ENCODE measurements at regions not wholly inside any gene's neighbourhood (a gene's known extent, or its start where the extent isn't known, plus 50 kb on each side); places are given as distances from the start of the nearest gene placed in this dataset.
"Not testable (repeated sequence)": the region's sequence is repeated elsewhere in the genome, so short reads cannot be mapped to it uniquely, and the experiment has no call there.

GRCh38 chr2:176777262-176777661 lies 435.3 kb upstream of the HNRNPA3 start:
- DNase-seq = no peak

DNA sequence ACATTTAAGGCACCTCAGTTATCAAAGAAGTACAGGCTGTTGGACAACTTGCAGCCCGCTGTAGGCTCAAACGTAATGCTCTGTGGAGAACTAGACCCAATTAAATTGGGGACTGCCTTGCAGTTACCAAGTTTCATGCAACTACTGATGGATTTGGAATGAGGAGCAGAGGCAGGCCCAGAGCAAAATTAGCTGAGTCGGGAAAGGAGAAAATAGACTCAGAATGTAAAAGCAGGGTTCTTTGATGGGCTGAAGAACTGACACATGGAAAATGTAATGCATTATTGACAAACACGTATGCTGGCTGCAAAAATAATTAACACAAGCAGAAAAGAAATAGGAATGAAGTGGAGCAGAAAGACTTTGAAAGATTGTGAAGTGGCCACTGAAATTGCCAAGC lies 432.7 kb upstream of the HNRNPA3 start:
- no peak for DNase-seq

DNA sequence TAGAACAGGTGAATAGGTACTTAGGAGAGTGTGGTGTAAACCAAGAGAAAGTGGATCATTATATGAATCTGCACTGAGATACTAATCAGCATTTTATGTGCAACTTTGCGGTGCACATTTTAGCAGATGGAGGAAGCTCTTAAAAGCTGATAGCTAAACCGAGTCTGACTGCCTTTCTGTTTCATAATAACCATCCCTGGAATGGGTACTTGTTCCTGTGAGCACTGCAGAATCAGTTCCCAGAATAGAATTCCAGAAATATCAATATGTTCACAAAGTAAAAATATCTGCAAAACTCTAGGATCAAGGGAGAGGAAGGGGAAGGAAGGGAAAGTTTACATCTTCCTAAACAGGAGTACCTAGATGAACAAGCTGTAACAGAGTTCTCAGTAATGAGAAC lies 432.2 kb upstream of the HNRNPA3 start:
- DNase-seq = no peak

DNA sequence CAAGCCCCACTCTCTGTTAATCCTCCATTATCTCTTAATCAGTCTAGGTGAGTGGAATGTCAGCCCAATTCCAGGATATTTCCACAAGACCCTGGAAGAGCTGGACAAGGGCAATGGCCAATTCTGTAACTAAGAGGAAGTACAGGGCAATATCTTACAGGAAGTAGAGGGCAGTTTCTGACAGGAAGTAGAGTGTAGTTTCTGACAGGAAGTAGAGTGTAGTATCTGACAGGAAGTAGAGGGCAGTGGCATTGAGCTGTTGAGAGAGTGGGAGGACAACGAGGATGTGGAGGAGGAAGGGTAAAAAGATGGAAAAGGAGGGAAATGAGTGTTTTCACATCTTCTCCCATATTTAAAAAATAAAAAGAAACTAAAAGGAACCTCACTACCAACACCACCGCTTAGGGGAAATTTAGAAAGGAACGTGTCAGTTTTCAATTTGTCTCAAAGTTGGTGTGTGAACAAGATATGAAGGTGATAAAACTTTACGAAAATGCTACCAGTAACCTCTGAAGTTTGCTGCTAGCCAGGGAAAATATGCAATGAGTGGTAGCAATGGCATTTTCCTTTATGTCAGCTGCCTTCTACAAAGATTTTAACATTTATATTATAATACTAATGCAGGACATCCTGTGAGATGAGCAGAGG lies 430.9 kb upstream of the HNRNPA3 start:
- no peak for DNase-seq

DNA sequence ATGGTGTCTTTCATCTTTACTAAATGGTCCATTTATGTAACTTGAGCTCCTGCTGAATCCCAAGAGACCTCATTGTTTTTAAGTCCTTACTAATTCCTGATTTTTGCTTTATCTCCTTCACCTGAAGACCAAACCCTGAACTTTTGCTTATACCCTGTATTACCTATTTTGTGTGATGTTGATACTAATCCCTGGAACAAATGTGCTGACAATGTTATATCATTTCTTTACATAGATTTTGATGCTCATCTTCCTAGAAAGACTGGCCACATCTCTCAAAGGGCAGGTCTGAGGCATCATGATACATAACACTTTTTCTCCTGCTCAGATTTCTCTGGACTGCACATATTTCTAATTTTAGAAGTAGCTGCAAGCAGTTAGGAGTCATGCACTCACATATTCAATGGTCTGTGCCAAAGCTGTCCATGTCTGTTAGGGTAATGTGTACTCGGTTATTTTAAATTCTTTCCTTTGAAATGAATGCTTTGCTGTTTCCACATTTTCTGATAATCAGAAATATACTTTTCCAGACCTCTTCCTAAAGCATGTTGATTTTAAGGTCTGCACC lies 427.9 kb upstream of the HNRNPA3 start:
- no peak for DNase-seq

- DNase-seq = no peak
Measured at GRCh38 chr2:176789751-176790150, 422.8 kb upstream of the HNRNPA3 start.

- DNase-seq = no peak
Measured at GRCh38 chr2:176790468-176790867, 422.1 kb upstream of the HNRNPA3 start.

GRCh38 chr2:176793792-176794191 lies 418.8 kb upstream of the HNRNPA3 start:
- no peak for DNase-seq

DNA sequence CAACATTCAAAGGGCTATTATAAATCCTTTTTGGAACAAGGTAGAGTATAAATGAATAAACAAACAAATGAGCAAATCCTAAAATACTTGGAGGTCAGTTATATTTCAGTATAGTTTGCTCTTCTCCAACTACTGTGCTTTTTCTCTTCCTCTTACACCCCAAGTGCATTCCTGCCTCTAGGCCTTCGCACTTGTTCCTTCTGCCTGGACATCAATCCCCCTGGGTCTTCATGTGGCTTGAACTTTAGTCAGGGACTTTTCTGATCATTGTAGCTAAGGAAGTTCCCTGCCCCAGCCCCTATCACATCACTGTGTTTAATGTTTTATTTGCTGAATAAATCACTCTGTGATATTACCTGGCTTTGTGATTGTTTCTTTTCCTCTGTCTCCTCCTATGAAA lies 418.2 kb upstream of the HNRNPA3 start:
- no peak for DNase-seq

DNA sequence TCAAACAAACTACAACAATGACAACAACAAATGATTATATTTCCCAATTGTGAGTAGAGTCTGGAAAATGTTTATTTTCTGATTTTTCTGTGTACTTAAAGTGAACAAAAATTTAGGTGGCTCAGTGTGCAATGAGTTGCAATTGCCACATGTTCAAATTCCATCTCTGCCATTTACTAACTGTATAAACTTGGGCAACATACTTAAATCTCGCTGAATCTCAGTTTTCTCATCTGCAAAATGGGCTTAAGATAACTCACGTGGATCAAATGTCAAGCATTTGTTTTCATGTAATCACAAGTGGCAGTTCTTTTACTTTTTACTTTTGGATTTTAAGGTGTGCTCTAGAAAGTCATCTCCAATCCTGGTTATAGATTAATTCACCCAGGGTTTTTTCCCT lies 416.8 kb upstream of the HNRNPA3 start:
- DNase-seq = no peak

GRCh38 chr2:176796677-176797076 lies 415.9 kb upstream of the HNRNPA3 start:
- DNase-seq = not testable (repeated sequence)

GRCh38 chr2:176804392-176804791 lies 408.2 kb upstream of the HNRNPA3 start:
- DNase-seq = peak; percentile 53

DNA sequence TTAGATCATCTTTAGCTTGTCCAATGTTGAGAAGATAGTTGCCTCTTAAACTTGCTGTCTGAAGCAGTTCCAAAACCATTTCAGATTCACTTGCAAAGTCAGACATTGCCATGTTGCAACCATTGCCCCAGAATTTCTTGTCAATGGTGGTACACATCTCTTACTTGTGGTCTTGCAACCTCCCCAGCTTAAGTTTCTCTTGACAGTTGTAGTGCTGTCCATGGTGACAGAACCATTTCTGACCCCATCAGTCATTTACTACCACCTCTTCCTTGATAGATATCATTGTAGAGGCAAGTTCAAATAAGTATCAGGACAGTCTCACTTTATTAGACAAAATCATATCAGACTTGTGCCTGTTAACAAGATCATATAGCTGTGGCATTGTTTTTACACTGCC lies 407.2 kb upstream of the HNRNPA3 start:
- no peak for DNase-seq

DNA sequence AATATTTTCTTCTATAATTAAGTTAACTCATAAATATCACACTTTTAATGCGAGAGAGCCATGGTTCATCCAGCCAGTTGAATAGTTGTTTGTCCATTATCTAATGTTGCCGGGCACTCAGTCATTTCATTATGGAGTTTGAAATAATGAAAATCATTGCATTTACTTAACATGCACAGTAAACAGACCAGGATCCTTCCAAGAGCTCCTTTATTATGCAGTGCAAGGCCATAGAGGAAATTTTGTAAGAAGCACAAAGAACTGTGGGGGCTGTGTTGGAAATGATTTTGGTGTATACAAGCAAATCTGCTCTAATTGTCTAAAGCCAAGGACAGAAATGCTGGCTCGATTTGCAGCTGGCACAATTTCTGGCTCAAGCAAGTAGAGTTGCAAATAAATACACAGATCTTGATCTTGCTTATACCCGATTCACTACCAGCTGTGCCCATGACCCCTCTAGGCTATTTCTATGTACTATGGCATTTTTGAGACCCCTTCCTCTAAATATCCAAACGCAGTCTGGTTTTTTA lies 400.3 kb upstream of the HNRNPA3 start:
- DNase-seq = peak; percentile 92

DNA sequence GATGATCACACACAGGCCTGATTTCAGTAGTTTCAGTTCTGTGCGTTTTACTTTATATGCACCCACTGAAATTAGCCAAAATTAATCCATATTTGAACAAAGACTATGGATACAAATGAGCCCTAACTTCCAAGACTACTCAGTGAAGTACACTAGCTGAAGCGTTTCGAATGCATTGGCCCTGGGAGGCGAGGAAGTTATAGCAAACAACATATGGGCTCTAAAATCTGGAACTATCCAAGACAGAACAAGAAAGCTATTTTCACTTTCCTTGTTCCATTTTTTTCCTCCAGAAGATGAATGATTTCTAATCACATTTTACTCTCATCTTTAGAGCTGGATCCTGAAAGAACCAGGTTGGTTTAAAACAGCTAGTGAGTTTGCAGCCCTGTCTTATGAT lies 399.4 kb upstream of the HNRNPA3 start:
- DNase-seq = no peak

DNA sequence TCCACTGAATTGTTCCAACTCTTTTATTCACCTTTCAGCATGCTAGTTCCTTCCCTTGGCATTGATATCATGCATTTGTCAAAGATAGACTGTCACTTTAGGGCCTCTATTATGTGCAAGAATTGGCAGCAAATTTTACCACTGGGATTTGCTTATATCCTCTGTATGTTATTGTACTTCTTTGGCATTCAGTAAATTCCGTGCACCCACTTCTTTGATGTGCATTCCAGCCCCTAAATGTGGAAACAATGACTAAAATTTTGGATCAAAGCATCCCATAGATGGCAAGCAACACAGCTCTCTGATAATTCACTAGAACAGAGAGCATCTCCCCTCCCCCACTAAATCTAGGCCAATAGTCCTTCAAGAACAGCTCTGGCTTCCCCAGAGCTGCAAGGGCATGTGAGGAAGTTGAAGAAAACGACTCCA lies 399.0 kb upstream of the HNRNPA3 start:
- no peak for DNase-seq

DNA sequence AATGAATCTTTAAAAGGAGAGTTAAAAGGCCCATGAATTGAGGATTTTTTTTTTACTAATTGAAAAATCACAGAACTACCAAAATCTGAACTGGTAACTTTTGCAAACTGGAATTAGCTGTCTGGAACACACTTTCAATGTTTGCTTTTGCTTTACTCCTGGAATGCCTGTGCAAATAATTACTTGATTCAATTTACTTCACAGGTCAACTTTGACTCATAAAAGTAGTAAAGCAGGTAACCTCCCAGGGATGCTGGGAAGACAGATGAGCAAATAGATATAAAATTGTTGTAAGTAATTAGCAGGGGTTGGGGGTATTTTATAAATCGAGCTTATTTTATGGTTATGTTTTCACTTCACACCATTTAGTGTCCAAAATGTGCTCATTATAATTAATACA lies 398.3 kb upstream of the HNRNPA3 start:
- no peak for DNase-seq

DNA sequence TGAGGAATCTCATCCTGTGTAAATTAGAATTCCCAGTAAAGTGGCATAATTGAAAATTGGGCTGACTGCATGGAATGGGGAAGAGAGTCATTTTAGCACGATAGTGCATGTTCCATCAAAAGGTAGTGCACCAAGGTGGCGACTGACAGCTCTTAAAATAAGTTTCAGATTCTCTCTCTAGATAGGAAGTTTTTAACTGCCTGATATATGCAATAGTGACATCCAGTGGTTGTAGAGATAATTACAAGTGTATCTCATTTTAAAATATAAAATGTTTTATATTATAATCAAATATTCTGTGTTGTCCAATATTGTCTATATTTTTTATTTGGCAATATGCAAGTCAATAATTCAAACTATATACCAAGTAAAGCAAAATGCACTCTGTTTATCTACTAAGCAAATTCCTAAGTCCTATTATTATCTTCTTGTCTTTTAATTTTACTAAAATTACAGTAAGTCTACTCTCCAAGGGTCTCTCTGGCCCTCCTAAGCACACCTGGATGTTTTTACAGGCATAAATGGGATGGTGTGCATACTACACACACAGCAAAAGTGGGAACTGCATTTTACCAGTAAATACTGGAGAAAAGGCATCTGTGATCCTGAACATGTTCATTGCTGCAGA lies 397.7 kb upstream of the HNRNPA3 start:
- peak; percentile 28 for DNase-seq

GRCh38 chr2:176817061-176817565 lies 395.5 kb upstream of the HNRNPA3 start:
- peak; percentile 30 for DNase-seq

DNA sequence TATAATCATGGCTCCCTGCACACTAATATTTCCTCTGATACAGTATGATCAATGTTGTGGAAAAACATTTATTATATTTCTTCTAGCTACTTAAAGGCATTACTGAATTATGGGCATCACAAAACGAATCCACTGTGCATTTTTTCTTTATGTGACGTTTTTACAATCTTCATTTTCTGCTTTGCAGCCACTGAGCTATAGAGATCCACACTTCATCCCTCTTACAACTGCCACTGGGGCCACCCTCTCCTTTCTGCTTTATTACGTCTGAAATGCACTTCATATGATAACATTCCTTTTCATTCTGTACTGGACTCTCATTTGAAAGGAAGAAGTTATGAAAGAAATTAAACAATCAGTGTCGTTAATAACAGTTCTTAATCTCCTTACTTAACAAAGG lies 394.5 kb upstream of the HNRNPA3 start:
- DNase-seq = no peak

DNA sequence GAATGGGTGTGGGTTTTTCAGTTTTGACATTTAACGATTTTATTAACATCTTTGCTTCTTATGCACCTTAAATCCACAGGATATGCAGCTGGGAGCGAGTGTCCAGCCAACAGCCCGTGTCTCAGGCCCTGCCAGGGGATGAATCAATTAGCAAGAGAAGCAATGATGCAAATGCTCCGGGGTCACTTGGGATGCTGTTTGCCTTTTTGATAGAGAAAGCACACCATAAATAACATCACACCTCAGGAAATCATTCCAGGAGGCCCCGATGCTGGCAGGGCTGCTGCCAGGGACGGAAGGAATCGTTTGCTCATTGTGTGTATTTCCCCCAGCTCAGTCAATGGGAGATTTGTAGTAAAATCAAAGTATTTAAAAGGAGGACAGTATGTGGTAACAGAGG lies 394.0 kb upstream of the HNRNPA3 start:
- DNase-seq = no peak

- DNase-seq = no peak
Measured at GRCh38 chr2:176819306-176819705, 393.3 kb upstream of the HNRNPA3 start.

- DNase-seq = no peak
Measured at GRCh38 chr2:176820371-176820932, 392.1 kb upstream of the HNRNPA3 start.

GRCh38 chr2:176821350-176821749 lies 391.2 kb upstream of the HNRNPA3 start:
- DNase-seq = no peak

Measured in DMS153 (cell line).